GM23338 (cell line): ENCODE measurements at regions not wholly inside any gene's neighbourhood (a gene's known extent, or its start where the extent isn't known, plus 50 kb on each side); places are given as distances from the start of the nearest gene placed in this dataset.
A peak's percentile ranks its signal among the peaks of the same experiment; 100 is the strongest.

Experiments used
- ATAC-seq: fragments of 200-7000 bp; cut with Tn5 transposase; 3 replicates; pipeline ENCODE4 v1.9.1; 2020
- DNase-seq: peaks from one replicate; pipeline ENCODE4 v3.0.0-alpha.2; 2015; ENCODE audit warnings: low spot score
- H2AFZ ChIP-seq: fragments of 200-600 bp; sonication (generic); 2 replicates; pipeline ENCODE4 v1.8.0; 2016; ENCODE audit warnings: antibody characterized with exemption, mild to moderate bottlenecking, moderate library complexity
- H3F3A ChIP-seq: fragments of 200-600 bp; sonication (generic); replicated peaks from 2 replicates; pipeline ENCODE4 v1.8.0; 2017; ENCODE audit warnings: antibody characterized with exemption, mixed run types, low read depth
- H3K27ac ChIP-seq: fragments of 200-600 bp; sonication (generic); 2 replicates; pipeline ENCODE4 v1.6.1; 2016; ENCODE audit warnings: low read depth
- H3K27me3 ChIP-seq: fragments of 200-600 bp; sonication (generic); 2 replicates; pipeline ENCODE4 v1.8.0; 2016; ENCODE audit warnings: mild to moderate bottlenecking, mixed run types, moderate library complexity; ENCODE audit not compliant: insufficient read depth
- H3K36me3 ChIP-seq: fragments of 200-600 bp; sonication (generic); 2 replicates; pipeline ENCODE4 v1.8.0; 2016; ENCODE audit warnings: mild to moderate bottlenecking; ENCODE audit not compliant: insufficient read depth
- H3K4me1 ChIP-seq: fragments of 200-600 bp; sonication (generic); 2 replicates; pipeline ENCODE4 v1.8.0; 2016; ENCODE audit warnings: mild to moderate bottlenecking, moderate library complexity; ENCODE audit not compliant: insufficient read depth
- H3K4me2 ChIP-seq: fragments of 200-600 bp; sonication (generic); 2 replicates; pipeline ENCODE4 v1.7.1; 2017; ENCODE audit warnings: mixed run types
- H3K4me3 ChIP-seq: fragments of 200-600 bp; sonication (generic); 2 replicates; pipeline ENCODE4 v1.6.1; 2016; ENCODE audit warnings: mixed run types
- H3K79me2 ChIP-seq: fragments of 200-600 bp; sonication (generic); replicated peaks from 2 replicates; pipeline ENCODE4 v1.8.0; 2017; ENCODE audit warnings: mild to moderate bottlenecking; ENCODE audit not compliant: insufficient read depth
- H3K9me2 ChIP-seq: fragments of 200-600 bp; sonication (generic); 2 replicates; pipeline ENCODE4 v1.8.0; 2017; ENCODE audit not compliant: insufficient read depth
- H4K20me1 ChIP-seq: fragments of 200-600 bp; sonication (generic); replicated peaks from 2 replicates; pipeline ENCODE4 v1.8.0; 2017; ENCODE audit warnings: mild to moderate bottlenecking; ENCODE audit not compliant: insufficient read depth
- H3K27ac Mint-ChIP-seq: 2 replicates; pipeline ENCODE4 v1.8.0; 2020; ENCODE audit warnings: inconsistent platforms, mild to moderate bottlenecking, moderate library complexity, mixed read lengths
- H3K27me3 Mint-ChIP-seq: 3 replicates; pipeline ENCODE4 v1.8.0; 2022; ENCODE audit warnings: low read depth, mild to moderate bottlenecking, moderate library complexity, mixed read lengths, inconsistent platforms; ENCODE audit not compliant: insufficient read depth, poor library complexity
- H3K36me3 Mint-ChIP-seq: 3 replicates; pipeline ENCODE4 v1.8.0; 2021; ENCODE audit warnings: low read depth, mild to moderate bottlenecking, inconsistent platforms, moderate library complexity, mixed read lengths
- H3K4me1 Mint-ChIP-seq: 3 replicates; pipeline ENCODE4 v1.8.0; 2020; ENCODE audit warnings: mild to moderate bottlenecking, inconsistent platforms, mixed read lengths
- H3K4me3 Mint-ChIP-seq: 3 replicates; pipeline ENCODE4 v1.8.0; 2021; ENCODE audit warnings: moderate library complexity, mild to moderate bottlenecking, inconsistent platforms, mixed read lengths
- H3K9me3 Mint-ChIP-seq: 3 replicates; pipeline ENCODE4 v1.8.0; 2020; ENCODE audit warnings: moderate library complexity, mild to moderate bottlenecking, inconsistent platforms, mixed read lengths
- CREB1 ChIP-seq: fragments of 250-450 bp; sonication (Bioruptor Pico); IDR thresholded peaks from 2 replicates; pipeline ENCODE4 v1.5.0; 2020; ENCODE audit warnings: low read depth, mild to moderate bottlenecking, moderate library complexity
- EZH2 ChIP-seq: fragments of 200-600 bp; sonication (generic); IDR thresholded peaks from one replicate; pipeline ENCODE4 v1.8.0; 2017; ENCODE audit warnings: antibody characterized with exemption, mild to moderate bottlenecking, low read depth; ENCODE audit not compliant: unreplicated experiment
- JUNB ChIP-seq: IDR thresholded peaks from one replicate; pipeline ENCODE4 v1.6.1; 2016; ENCODE audit warnings: antibody characterized with exemption; ENCODE audit not compliant: unreplicated experiment
- STAT1 ChIP-seq: IDR thresholded peaks from one replicate; pipeline ENCODE4 v1.6.1; 2016; ENCODE audit warnings: antibody characterized with exemption; ENCODE audit not compliant: unreplicated experiment
- ZNF114 ChIP-seq: fragments of 250-450 bp; sonication (Bioruptor Pico); IDR thresholded peaks from 2 replicates; pipeline ENCODE4 v1.5.0; 2020; ENCODE audit warnings: mild to moderate bottlenecking, moderate library complexity
- ZNF331 ChIP-seq: fragments of 250-450 bp; sonication (Bioruptor Pico); IDR thresholded peaks from 2 replicates; pipeline ENCODE4 v1.5.0; 2020; ENCODE audit warnings: low read depth, mild to moderate bottlenecking, moderate library complexity
- TF ChIP-seq, protein P1 (sequence below), 2 experiments: fragments of 200-600 bp in 1 of 2; sonication (generic) in 1 of 2; conservative IDR thresholded peaks; 2 replicates each; pipeline versions ENCODE4 v1.5.1 to v1.6.1; 2016 to 2017; ENCODE audit warnings: antibody characterized with exemption in 2 of 2, low read depth in 2 of 2, mild to moderate bottlenecking in 2 of 2, moderate library complexity in 1 of 2
- TF ChIP-seq, protein P2 (sequence below): IDR thresholded peaks from one replicate; pipeline ENCODE4 v1.6.1; 2018; ENCODE audit warnings: antibody characterized with exemption; ENCODE audit not compliant: unreplicated experiment

DNA sequence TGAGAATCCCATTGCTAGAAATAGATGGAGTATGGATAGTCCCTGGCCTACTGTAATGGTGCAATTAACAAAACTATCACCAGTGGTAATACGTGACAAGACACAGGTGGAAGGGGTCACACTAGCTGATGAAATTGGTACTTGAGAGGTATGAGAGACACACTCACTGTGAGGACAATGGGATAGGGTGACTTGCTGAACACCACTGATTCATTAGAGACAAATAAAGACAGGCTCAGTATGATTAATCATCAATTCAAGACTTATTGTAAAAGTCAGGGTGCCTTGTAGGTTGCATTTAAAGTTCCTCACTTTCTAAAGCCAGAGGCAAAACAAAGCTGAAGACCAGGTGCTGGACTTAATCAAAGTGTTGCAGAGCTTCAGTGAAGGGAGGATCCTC is 361.6 kb upstream of the EMCN start:
- Histone ChIP-seq H3F3A (no peaks in the 10 kb centered on the region), H2AFZ (peak overlapping the region; percentile 66; the same call in 1 of the 2 replicates), H3K4me2 (no peak overlapping the region), H3K4me1 (no peaks in the 10 kb centered on the region), H3K9me2 (peaks cover 12% of the 10 kb centered on the region), H4K20me1 (no peaks in the 10 kb centered on the region), H3K4me3 (no peak overlapping the region), H3K27ac (no peak overlapping the region), H3K27me3 (no peaks in the 10 kb centered on the region), H3K79me2 (no peaks in the 10 kb centered on the region), H3K36me3 (no peaks in the 10 kb centered on the region)
- DNase-seq (no peak), ATAC-seq (no peak)
- TF ChIP-seq JUNB (no peak), ZNF331 (CRISPR knock-in tag) (no peak)
- TF ChIP-seq, protein P1, sequence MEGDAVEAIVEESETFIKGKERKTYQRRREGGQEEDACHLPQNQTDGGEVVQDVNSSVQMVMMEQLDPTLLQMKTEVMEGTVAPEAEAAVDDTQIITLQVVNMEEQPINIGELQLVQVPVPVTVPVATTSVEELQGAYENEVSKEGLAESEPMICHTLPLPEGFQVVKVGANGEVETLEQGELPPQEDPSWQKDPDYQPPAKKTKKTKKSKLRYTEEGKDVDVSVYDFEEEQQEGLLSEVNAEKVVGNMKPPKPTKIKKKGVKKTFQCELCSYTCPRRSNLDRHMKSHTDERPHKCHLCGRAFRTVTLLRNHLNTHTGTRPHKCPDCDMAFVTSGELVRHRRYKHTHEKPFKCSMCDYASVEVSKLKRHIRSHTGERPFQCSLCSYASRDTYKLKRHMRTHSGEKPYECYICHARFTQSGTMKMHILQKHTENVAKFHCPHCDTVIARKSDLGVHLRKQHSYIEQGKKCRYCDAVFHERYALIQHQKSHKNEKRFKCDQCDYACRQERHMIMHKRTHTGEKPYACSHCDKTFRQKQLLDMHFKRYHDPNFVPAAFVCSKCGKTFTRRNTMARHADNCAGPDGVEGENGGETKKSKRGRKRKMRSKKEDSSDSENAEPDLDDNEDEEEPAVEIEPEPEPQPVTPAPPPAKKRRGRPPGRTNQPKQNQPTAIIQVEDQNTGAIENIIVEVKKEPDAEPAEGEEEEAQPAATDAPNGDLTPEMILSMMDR (conservative IDR thresholded peaks at IDR 0.05; ENCODE audit: low read depth in 2 of 2): no peak
- no peaks in the 10 kb centered on the region for H3K4me1 Mint-ChIP-seq
- no peaks in the 10 kb centered on the region for H3K9me3 Mint-ChIP-seq
- no peaks in the 10 kb centered on the region for H3K27me3 Mint-ChIP-seq
- H3K36me3 Mint-ChIP-seq: no peaks in the 10 kb centered on the region
- H3K4me3 Mint-ChIP-seq: no peak overlapping the region
- no peak overlapping the region for H3K27ac Mint-ChIP-seq

DNA sequence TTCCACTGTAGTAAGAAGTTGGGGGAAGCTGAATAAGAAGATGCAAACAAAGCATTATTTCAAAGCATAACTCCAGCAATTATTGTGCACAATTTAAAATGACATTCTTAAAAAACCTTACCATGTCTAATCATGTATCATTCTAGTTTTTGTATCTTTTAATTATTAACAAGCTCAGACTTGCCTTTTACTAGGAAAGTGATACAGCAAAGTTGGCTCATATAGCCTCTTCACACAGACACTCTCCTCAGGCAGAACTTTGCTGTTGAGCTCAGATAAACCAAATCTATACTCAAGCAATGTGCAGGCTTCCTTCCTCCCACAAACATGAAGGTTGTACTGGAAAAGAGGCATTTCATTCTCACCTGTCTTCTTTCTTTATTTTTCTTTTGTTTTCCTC is 358.7 kb upstream of the EMCN start:
- Mint-ChIP-seq H3K4me3 (no peak overlapping the region), H3K27ac (no peak overlapping the region), H3K36me3 (no peaks in the 10 kb centered on the region), H3K4me1 (peaks cover 2% of the 10 kb centered on the region; the same call in 1 of the 3 replicates), H3K9me3 (no peaks in the 10 kb centered on the region), H3K27me3 (no peaks in the 10 kb centered on the region)
- DNase-seq: no peak
- H4K20me1 ChIP-seq: no peaks in the 10 kb centered on the region
- H3K79me2 ChIP-seq: no peaks in the 10 kb centered on the region
- H2AFZ ChIP-seq: no peak overlapping the region
- H3F3A ChIP-seq: no peaks in the 10 kb centered on the region
- H3K27me3 ChIP-seq: no peaks in the 10 kb centered on the region
- no peaks in the 10 kb centered on the region for H3K36me3 ChIP-seq
- H3K27ac ChIP-seq: no peak overlapping the region
- no peak overlapping the region for H3K4me2 ChIP-seq
- peaks cover 12% of the 10 kb centered on the region for H3K9me2 ChIP-seq
- ATAC-seq: no peak
- TF ChIP-seq JUNB (no peak), ZNF331 (CRISPR knock-in tag) (no peak), EZH2 (no peak), CREB1 (CRISPR knock-in tag) (no peak), ZNF114 (CRISPR knock-in tag) (no peak), STAT1 (no peak)
- TF ChIP-seq, protein P2, sequence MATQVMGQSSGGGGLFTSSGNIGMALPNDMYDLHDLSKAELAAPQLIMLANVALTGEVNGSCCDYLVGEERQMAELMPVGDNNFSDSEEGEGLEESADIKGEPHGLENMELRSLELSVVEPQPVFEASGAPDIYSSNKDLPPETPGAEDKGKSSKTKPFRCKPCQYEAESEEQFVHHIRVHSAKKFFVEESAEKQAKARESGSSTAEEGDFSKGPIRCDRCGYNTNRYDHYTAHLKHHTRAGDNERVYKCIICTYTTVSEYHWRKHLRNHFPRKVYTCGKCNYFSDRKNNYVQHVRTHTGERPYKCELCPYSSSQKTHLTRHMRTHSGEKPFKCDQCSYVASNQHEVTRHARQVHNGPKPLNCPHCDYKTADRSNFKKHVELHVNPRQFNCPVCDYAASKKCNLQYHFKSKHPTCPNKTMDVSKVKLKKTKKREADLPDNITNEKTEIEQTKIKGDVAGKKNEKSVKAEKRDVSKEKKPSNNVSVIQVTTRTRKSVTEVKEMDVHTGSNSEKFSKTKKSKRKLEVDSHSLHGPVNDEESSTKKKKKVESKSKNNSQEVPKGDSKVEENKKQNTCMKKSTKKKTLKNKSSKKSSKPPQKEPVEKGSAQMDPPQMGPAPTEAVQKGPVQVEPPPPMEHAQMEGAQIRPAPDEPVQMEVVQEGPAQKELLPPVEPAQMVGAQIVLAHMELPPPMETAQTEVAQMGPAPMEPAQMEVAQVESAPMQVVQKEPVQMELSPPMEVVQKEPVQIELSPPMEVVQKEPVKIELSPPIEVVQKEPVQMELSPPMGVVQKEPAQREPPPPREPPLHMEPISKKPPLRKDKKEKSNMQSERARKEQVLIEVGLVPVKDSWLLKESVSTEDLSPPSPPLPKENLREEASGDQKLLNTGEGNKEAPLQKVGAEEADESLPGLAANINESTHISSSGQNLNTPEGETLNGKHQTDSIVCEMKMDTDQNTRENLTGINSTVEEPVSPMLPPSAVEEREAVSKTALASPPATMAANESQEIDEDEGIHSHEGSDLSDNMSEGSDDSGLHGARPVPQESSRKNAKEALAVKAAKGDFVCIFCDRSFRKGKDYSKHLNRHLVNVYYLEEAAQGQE: no peak
- TF ChIP-seq, protein P1 (conservative IDR thresholded peaks at IDR 0.05; ENCODE audit: low read depth in 2 of 2): no peak
- no peak overlapping the region for H3K4me3 ChIP-seq
- 0 out of 2 replicates have a peak, but pooled peaks cover 4% of the 10 kb centered on the region for H3K4me1 ChIP-seq
